Stimulated activated CD4-positive, alpha-beta T cell treated with anti-CD3 and anti-CD28 coated beads, Interleukin-2, amount 100 ng/mL, for 48 hours (primary cell): ENCODE measurements at regions not wholly inside any gene's neighbourhood (a gene's known extent, or its start where the extent isn't known, plus 50 kb on each side); places are given as distances from the start of the nearest gene placed in this dataset.
"Not testable (repeated sequence)": the region's sequence is repeated elsewhere in the genome, so short reads cannot be mapped to it uniquely, and the experiment has no call there.

Experiments used
- DNase-seq, 2 donors: peaks; one replicate each; pipeline ENCODE4 v3.0.0-alpha.2; 2020

DNA sequence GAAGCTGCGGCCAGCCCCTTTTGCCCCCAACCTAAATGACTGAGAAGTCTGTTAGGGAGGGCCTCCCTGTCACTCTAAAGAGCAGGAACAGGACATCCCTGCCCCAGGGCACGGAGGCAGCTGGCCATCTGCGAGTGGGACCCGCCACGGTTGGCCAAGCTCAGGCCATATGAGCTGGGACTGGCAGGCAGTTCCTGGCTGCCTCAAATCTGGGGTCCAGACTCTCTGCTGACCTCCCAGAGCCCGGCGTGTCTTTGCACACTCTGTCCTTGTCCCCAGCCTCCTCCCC, 143.0 kb downstream of the IGLL1 start:
- DNase-seq = not testable (repeated sequence)

- not testable (repeated sequence) for DNase-seq
Measured at GRCh38 chr22:23436354-23437106, 143.6 kb downstream of the IGLL1 start.

DNA sequence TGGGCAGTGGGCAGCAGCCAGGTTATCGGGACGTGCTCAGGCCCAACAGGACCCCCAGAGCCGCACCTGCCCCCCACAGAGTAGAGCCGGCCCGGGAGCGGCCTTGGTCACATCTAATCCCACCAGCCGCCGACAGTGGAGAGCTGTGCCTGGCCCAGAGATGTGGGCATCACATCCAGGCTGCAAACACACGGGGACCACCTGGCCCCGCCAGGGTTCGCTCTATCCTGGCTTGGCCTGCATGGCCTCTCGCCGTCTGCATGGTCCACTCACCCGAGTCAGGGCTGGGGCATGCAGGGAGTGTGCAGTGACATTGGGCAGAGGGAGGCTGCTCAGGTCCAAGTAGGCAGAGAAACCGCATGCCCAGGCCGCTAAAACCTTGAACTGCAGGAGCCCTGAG, 144.9 kb downstream of the IGLL1 start:
- not testable (repeated sequence) for DNase-seq

DNA sequence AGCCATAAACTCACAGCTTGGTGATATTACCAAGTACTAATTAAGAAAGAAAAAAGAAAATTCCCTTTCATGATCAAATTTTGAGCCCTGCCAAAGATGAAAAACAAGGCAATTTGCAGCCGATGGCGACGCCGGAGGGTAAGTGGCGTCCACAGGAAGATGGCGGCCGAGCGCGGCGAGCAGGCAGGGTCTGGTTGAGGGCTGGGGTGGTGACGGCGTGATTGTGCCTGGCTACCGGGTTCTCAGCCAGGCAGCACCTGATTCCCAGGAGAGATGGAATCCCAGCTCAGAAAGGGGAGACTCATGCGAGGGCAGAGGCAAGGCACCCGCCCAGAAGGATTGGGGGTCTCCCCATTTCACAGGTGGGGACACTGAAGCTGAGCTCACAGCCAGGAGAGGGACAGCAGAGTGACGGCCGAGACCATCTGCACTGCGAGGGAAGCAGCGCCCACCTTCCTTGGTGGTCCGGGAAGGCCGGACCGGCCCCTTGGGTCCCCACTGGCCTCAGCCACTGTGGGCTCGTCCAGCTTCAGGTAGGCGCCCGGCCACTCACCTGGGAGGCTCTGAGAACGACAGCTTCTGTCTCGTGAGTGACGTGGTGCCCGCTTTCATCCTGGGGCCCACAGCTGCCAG, 145.8 kb downstream of the IGLL1 start:
- DNase-seq = not testable (repeated sequence)

GRCh38 chr22:23433127-23434005, 146.7 kb downstream of the IGLL1 start:
- peak; percentile 33 to 36 for DNase-seq

- DNase-seq = not testable (repeated sequence)
Measured at GRCh38 chr22:23432719-23433118, 147.4 kb downstream of the IGLL1 start.

GRCh38 chr22:23431337-23432072, 148.6 kb downstream of the IGLL1 start:
- no peak for DNase-seq

DNA sequence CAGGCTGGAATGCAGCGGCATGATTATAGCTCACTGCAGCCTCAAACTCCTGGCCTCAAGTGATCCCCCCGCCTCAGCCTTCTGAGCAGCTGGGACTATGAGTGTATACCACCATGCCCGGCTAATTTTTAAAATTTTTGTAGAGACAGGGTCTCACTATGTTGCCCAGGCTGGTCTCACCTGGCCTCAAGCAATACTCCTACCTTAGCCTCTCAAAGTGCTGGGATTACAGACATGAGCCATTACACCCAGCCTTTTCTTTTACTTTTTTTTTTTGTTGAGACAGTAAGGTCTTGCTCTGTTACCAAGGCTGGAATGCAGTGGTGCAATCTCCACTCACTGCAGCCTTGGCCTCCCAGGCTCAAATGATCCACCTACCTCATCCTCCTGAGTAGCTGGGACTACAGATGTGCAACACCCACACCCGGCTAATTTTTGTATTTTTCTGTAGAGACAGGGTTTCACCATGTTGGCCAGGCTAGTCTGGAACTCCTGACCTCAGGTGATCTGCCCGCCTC, 155.5 kb downstream of the IGLL1 start:
- DNase-seq = not testable (repeated sequence)

- DNase-seq = no peak
Measured at GRCh38 chr22:23424031-23424430, 156.1 kb downstream of the IGLL1 start.

GRCh38 chr22:23422281-23422680, 157.8 kb downstream of the IGLL1 start:
- not testable (repeated sequence) for DNase-seq

DNA sequence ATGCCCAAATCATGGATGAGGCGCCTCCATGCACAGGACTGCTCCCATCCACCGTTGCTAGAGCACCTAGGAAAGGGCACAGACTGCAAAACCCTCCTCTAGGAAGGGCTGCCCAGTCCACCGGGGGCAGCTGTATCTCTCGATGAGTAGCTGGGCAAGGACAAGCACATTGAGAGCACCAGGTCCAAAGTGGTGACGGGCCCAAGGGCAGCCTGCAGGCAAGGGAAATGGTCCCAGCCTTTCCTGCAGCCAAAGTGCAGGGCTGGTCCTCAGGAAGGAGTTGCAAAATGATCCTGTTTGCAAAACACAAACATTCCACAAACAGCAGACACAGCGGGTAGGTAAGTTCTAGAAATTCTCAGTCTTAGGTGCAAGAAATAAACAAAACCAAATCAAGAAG, 158.8 kb downstream of the IGLL1 start:
- DNase-seq = not testable (repeated sequence)

DNA sequence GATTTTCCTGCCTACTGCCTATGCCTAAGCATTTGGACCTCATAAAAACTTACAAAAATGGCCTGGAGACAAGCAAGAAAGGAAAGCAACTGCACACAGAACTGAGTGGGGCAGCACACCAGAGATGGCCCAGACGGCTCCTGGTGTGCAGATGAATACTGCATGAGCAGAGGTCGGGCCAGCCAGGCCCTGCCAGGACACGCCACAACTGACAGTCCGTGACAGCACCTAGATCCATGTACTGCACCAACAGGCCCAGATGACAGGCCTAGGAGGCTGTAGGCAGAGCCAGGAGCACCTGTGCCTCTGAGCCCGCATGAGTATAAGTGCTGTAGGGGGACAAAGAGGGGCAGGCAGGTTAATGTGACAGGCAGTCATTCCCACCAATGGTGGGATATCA, 160.2 kb downstream of the IGLL1 start:
- DNase-seq = no peak

GRCh38 chr22:23419171-23419570, 160.9 kb downstream of the IGLL1 start:
- DNase-seq = no peak

DNA sequence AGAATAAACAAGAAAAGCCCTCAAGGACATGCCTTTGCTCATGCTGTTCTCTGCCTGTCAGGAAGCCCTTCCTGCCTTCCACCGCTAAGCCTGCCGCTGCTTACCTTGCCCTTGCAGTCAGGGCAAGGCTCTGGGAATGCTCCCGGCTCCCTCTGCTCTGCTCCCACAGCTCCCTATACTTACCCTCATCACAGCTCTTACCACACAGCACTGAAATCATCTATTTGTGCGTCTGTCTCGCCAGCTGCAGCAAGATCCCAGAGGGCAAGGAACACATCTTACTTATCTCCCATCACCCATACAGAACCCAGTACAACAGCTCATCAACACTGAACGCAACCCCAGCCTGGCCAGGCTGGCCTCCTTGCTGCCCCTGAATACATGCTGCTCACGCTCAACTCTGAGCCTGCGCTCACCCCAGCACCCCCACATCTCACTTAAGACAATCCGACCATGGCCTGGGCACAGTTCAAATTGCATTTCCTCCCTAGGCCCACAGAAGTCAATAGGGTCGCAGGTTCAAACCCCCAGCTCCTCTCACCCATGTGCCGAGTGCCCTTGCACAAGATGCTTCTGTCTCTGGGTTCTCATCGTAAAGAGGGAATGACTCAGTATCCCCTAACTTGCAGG, 161.8 kb downstream of the IGLL1 start:
- no peak for DNase-seq

DNA sequence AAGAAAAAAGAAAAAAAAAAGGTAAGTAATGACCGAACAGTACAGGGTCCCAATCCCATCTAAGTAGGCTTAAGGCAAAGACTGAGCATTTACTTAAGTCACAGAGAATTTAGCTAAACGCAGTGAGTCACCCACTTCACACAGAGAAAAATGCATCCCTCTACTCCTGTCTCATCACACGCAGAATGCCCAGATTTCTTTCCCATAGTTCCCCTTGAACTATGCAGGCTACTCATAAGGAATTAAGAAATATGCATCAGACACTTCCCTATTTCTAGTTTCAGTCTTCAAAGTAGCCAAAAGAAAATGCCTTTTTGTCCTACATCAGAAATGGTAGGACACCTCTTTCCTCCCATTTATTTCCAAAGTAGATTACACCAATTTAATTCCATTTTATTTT, 162.8 kb downstream of the IGLL1 start:
- DNase-seq = not testable (repeated sequence)

DNA sequence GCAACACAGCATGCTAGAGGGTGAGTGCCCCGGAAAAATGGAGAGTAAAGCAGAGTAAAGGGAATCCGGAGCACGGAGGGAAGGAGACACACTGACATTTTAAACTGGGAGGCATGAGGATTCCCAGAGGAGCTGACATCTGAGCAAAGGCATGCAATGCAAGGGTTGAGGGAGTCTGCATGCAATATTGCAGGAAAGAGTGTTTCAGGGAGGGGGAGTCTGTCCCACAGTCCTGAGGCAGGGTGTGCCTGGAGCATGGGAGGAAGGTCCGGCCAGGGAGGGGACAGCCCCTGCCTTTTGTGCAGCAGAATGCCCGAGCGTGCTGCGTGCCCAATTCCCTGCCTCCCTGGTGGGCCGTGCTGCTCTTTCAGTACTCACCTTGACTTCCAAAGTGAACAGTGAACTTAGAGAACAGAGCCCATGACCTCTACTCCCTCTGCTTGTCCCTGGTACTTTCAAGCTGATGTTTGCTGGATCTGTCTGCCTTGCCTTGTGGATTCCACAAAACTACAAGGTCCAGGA, 163.9 kb downstream of the IGLL1 start:
- DNase-seq = not testable (repeated sequence)

GRCh38 chr22:23415490-23415851, 164.6 kb downstream of the IGLL1 start:
- DNase-seq = no peak

- no peak for DNase-seq
Measured at GRCh38 chr22:23414727-23415489, 165.2 kb downstream of the IGLL1 start.

DNA sequence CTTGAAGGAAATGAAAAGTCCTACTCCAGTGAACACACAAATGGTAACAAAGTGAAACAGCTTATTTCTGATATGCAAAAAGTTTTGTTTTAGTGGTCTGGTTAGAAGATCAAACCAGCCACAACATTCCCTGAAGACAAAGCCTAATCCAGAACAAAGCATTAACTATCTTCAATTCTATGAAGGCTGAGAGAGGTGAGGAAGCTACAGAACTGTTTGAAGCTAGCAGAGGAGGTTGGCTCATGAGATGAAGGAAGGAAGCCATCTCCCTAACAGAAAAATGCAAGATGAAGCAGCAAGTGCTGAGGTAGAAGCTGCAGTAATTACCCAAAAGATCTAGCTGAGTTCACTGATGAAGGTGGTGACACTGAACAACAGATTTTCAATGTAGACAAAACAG, 168.4 kb downstream of the IGLL1 start:
- no peak for DNase-seq

GRCh38 chr22:23410411-23410810, 169.7 kb downstream of the IGLL1 start:
- no peak for DNase-seq

- DNase-seq = no peak
Measured at GRCh38 chr22:23409976-23410375, 170.1 kb downstream of the IGLL1 start.
